Neural progenitor cell (in vitro differentiated cells): ENCODE measurements at regions not wholly inside any gene's neighbourhood (a gene's known extent, or its start where the extent isn't known, plus 50 kb on each side); places are given as distances from the start of the nearest gene placed in this dataset.

Source experiments
- EZH2 ChIP-seq: fragments of 200-600 bp; sonication (generic); IDR thresholded peaks from 2 replicates; pipeline ENCODE4 v1.6.1; 2017; ENCODE audit warnings: antibody characterized with exemption, mild to moderate bottlenecking, moderate library complexity
- EZH2phosphoT487 ChIP-seq: fragments of 200-600 bp; sonication (generic); IDR thresholded peaks from 2 replicates; pipeline ENCODE4 v1.6.1; 2017; ENCODE audit warnings: antibody characterized with exemption

DNA sequence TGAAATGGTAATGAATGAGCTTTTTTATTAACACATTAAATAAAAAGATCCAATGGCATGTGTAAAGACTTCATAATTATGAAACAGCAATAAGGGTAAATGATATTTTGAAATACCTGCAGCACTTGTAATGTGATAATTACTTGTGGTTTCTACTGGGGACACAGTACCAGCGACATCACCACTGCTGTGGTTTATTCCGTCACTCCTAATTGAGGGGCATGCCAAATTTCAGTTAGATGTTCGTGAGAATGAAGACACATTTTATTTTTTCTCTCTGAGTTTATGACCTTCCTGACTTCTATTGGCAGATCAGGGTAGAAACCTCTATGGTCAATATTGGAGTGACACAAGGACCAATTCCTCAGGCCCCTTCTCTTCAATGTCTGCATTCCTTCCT is 131.9 kb upstream of the XYLT1 start:
- no peak for TF ChIP-seq EZH2
- no peak for TF ChIP-seq EZH2phosphoT487
